ENCODE measurements at regions not wholly inside any gene's neighbourhood (a gene's known extent, or its start where the extent isn't known, plus 50 kb on each side); places are given as distances from the start of the nearest gene placed in this dataset.

DNA sequence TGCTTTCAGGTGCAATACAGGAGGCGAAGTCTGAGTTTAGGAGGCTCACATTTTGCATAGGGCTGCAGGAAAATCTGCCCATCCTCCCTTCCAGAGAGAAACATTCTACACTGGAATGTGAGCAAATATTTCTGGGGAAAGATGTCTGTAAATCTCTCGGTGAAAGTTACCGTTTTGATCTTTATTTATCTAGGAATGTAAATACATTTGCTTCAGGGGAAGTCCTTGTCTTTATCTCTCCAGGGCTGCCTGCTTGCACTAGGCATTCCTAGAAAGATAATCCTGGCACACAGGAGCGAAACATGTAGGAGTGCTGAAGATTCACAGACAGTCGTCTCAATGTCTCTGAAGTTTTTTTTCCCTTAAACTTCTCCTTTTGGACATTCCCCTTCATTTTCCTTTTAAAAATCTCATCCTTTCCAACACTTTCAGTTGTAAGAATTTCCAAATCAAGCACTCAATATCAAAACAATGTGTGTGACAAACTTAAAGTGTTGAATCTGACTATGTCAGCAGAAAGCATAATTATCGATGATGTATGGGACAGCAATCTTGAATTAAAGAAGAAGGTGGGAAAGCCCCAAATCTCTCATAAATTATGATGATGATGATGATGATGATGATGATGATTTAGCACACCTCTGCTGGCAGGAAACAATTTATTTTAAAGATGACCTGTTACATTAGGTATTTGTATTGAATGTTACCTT is 113.4 kb upstream of the RESF1 start:
- ATAC-seq, result no peak
- Histone ChIP-seq H3K4me1 (no peaks in the 10 kb centered on the region), H3K27ac (no peak overlapping the region), H3K36me3 (no peaks in the 10 kb centered on the region), H3K9me3 (peaks cover 0 to 30% (median 0%) of the 10 kb centered on the region in 3 donors), H3K4me3 (no peak overlapping the region), H3K27me3 (no peaks in the 10 kb centered on the region)
- WGBS, 2 donors (ENCODE audit: low coverage in 1 of 2), result 53 to 58% methylated on average over 6 of the region's 6 CpGs
- TF ChIP-seq, protein P1, sequence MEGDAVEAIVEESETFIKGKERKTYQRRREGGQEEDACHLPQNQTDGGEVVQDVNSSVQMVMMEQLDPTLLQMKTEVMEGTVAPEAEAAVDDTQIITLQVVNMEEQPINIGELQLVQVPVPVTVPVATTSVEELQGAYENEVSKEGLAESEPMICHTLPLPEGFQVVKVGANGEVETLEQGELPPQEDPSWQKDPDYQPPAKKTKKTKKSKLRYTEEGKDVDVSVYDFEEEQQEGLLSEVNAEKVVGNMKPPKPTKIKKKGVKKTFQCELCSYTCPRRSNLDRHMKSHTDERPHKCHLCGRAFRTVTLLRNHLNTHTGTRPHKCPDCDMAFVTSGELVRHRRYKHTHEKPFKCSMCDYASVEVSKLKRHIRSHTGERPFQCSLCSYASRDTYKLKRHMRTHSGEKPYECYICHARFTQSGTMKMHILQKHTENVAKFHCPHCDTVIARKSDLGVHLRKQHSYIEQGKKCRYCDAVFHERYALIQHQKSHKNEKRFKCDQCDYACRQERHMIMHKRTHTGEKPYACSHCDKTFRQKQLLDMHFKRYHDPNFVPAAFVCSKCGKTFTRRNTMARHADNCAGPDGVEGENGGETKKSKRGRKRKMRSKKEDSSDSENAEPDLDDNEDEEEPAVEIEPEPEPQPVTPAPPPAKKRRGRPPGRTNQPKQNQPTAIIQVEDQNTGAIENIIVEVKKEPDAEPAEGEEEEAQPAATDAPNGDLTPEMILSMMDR (IDR thresholded peaks at IDR 0.05), result no peak
- TF ChIP-seq EP300 (IDR thresholded peaks at IDR 0.05) (no peak), POLR2AphosphoS5 (IDR thresholded peaks at IDR 0.05) (no peak), POLR2A (IDR thresholded peaks at IDR 0.05) (no peak)

DNA sequence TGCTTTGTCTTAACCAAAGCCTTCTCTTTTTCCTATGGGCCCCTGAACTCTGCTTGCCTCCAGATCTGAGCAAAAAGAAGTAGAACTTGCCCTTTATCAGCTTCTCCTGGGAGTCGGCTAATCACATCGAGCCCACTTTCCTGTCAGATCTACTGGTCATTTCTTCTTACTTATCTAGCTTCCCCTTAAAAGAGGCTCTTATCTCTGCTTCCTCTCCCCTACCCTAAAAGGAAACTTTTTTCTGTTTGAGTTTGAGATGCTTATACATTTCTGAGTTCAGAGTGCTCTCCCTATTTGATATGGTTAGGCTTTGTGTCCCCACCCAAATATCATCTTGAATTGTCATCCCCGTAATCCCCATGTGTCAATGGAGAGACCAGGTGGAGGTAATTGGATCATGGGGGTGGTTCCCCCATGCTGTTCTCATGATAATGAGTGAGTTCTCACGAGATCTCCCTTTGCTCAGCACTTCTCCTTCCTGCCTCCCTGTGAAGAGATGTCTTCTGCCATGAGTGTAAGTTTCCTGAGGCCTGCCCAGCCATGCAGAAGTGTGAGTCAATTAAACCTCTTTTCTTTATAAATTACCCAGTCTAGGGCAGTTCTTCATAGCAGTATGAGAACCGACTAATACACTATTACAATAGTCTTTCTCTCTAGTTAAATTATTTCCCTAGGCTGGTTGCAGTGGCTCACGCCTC is 114.7 kb upstream of the AMN1 start:
- H3K9me3 ChIP-seq, result peaks cover 0 to 13% (median 0%) of the 10 kb centered on the region in 3 donors
- WGBS, 2 donors (ENCODE audit: low coverage in 1 of 2), result 59 to 100% methylated on average over 2 to 4 of the region's 6 CpGs
- TF ChIP-seq EP300 (IDR thresholded peaks at IDR 0.05) (no peak), POLR2A (IDR thresholded peaks at IDR 0.05) (no peak), POLR2AphosphoS5 (IDR thresholded peaks at IDR 0.05) (no peak)
- TF ChIP-seq, protein P1 (IDR thresholded peaks at IDR 0.05), result no peak
- H3K4me1 ChIP-seq, result no peaks in the 10 kb centered on the region
- H3K4me3 ChIP-seq, result no peak overlapping the region
- H3K27me3 ChIP-seq, result no peaks in the 10 kb centered on the region
- no peak for ATAC-seq
- no peaks in the 10 kb centered on the region for H3K36me3 ChIP-seq
- no peak overlapping the region for H3K27ac ChIP-seq

DNA sequence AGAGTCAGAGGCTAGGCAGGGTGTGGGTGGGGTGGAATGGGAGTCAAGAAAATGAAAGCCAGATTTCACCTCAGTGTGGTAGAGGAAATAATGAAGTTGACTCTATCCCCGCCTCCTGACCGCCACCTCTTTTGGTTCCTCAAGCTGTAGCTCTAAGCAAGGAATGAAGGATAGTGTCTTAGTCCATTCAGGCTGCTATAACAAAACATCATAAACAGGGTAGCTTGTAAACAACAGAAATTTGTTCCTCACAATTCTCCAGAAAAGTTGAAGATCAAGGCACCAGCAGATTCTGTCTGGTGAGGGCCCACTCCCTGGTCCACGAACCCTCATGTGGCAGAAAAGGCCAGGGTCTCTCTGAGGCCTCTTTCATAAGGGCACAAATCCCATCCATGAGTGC is 109.1 kb upstream of the AMN1 start:
- no peaks in the 10 kb centered on the region for H3K4me1 ChIP-seq
- H3K27ac ChIP-seq, result no peak overlapping the region
- TF ChIP-seq, protein P1 (IDR thresholded peaks at IDR 0.05), result no peak
- TF ChIP-seq EP300 (IDR thresholded peaks at IDR 0.05) (no peak), POLR2A (IDR thresholded peaks at IDR 0.05) (no peak)
- no peaks in the 10 kb centered on the region for H3K36me3 ChIP-seq
- WGBS, 2 donors (ENCODE audit: low coverage in 1 of 2), result 79 to 100% methylated on average over 3 of the region's 3 CpGs
- ATAC-seq, result no peak
- no peaks in the 10 kb centered on the region for H3K27me3 ChIP-seq
- H3K4me3 ChIP-seq, result no peak overlapping the region
- H3K9me3 ChIP-seq, result peaks cover 0 to 19% (median 0%) of the 10 kb centered on the region in 3 donors

- peaks cover 0 to 19% (median 0%) of the 10 kb centered on the region in 3 donors for H3K9me3 ChIP-seq
- no peaks in the 10 kb centered on the region for H3K27me3 ChIP-seq
- H3K36me3 ChIP-seq, result no peaks in the 10 kb centered on the region
- H3K27ac ChIP-seq, result no peak overlapping the region
- TF ChIP-seq, protein P1 (IDR thresholded peaks at IDR 0.05), result no peak
- no peak for TF ChIP-seq POLR2A (IDR thresholded peaks at IDR 0.05)
- no peak for TF ChIP-seq POLR2AphosphoS5 (IDR thresholded peaks at IDR 0.05)
- H3K4me3 ChIP-seq, result no peak overlapping the region
- no peaks in the 10 kb centered on the region for H3K4me1 ChIP-seq
- no peak for ATAC-seq
- WGBS, 2 donors (ENCODE audit: low coverage in 1 of 2), result 22 to 68% methylated on average over 3 to 5 of the region's 5 CpGs
Observed at GRCh38 chr12:31835276-31835882, 106.6 kb upstream of the AMN1 start.
